Keratinocyte (primary cell): ENCODE measurements at regions not wholly inside any gene's neighbourhood (a gene's known extent, or its start where the extent isn't known, plus 50 kb on each side); places are given as distances from the start of the nearest gene placed in this dataset.

Experiments used
- EZH2 ChIP-seq: IDR thresholded peaks from one replicate; pipeline ENCODE4 v1.6.1; 2012; ENCODE audit warnings: inconsistent platforms, mild to moderate bottlenecking, low read length, moderate library complexity
- TF ChIP-seq, protein P1 (sequence below), 3 experiments: IDR thresholded peaks in 1 of 3; conservative IDR thresholded peaks in 1 of 3; optimal IDR thresholded peaks in 1 of 3; 2 replicates in 2 of 3; 3 replicates in 1 of 3; pipeline versions ENCODE3 to v1.5.1; 2011; ENCODE audit warnings: low read length in 3 of 3, mild to moderate bottlenecking in 3 of 3, moderate library complexity in 2 of 3, control low read depth in 1 of 3, inconsistent platforms in 1 of 3; ENCODE audit not compliant: insufficient read depth in 2 of 3; ENCODE audit errors: extremely low read depth in 1 of 3

DNA sequence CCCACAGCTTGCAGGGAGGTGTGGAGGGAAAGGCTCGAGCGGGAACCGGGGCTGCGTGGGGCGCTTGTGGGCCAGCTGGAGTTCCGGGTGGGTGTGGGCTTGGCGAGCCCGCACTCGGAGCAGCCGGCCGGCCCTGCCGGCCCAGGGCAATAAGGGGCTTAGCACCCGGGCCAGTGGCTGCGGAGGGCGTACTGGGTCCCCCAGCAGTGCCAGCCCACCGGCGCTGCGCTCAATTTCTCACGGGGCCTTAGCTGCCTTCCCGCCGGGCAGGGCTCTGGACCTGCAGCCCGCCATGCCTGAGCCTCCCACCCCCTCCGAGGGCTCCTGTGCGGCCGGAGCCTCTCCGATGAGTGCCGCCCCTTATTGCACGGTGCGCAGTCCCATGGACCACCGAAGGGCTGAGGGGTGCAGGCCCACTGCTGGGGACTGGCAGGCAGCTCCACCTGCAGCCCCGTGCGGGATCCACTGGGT is 1242.2 kb upstream of the EYS start:
- TF ChIP-seq, protein P1, sequence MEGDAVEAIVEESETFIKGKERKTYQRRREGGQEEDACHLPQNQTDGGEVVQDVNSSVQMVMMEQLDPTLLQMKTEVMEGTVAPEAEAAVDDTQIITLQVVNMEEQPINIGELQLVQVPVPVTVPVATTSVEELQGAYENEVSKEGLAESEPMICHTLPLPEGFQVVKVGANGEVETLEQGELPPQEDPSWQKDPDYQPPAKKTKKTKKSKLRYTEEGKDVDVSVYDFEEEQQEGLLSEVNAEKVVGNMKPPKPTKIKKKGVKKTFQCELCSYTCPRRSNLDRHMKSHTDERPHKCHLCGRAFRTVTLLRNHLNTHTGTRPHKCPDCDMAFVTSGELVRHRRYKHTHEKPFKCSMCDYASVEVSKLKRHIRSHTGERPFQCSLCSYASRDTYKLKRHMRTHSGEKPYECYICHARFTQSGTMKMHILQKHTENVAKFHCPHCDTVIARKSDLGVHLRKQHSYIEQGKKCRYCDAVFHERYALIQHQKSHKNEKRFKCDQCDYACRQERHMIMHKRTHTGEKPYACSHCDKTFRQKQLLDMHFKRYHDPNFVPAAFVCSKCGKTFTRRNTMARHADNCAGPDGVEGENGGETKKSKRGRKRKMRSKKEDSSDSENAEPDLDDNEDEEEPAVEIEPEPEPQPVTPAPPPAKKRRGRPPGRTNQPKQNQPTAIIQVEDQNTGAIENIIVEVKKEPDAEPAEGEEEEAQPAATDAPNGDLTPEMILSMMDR (optimal IDR thresholded peaks at IDR 0.05 in 1 of 3, IDR thresholded peaks at IDR 0.05 in 1 of 3, conservative IDR thresholded peaks at IDR 0.05 in 1 of 3; ENCODE audit: extremely low read depth in 1 of 3, insufficient read depth in 2 of 3, low read length in 3 of 3) = no peak
- no peak for TF ChIP-seq EZH2
